Adipocyte (in vitro differentiated cells): ENCODE measurements at regions not wholly inside any gene's neighbourhood (a gene's known extent, or its start where the extent isn't known, plus 50 kb on each side); places are given as distances from the start of the nearest gene placed in this dataset.

ENCODE experiments used
- DNase-seq: peaks from one replicate; pipeline ENCODE4 v3.0.0-alpha.2; 2015; ENCODE audit warnings: low read depth
- H3K27me3 ChIP-seq: replicated peaks from 2 replicates; pipeline ENCODE4 v1.7.0; 2013; ENCODE audit warnings: mild to moderate bottlenecking, low read length, moderate library complexity; ENCODE audit not compliant: control insufficient read depth, insufficient read depth
- H3K36me3 ChIP-seq: 2 replicates; pipeline ENCODE4 v1.7.0; 2013; ENCODE audit warnings: low read length, mild to moderate bottlenecking, moderate library complexity; ENCODE audit not compliant: control insufficient read depth, insufficient read depth, severe bottlenecking
- H3K4me1 ChIP-seq: 2 replicates; pipeline ENCODE4 v1.7.0; 2013; ENCODE audit warnings: mild to moderate bottlenecking, low read length, moderate library complexity; ENCODE audit not compliant: control insufficient read depth, insufficient read depth
- H3K4me3 ChIP-seq: 2 replicates; pipeline ENCODE4 v1.7.0; 2013; ENCODE audit warnings: mild to moderate bottlenecking, low read length, moderate library complexity
- H3K9ac ChIP-seq: 2 replicates; pipeline ENCODE4 v1.7.0; 2013; ENCODE audit warnings: mild to moderate bottlenecking, low read length, moderate library complexity
- H3K9me3 ChIP-seq: 2 replicates; pipeline ENCODE4 v1.7.0; 2013; ENCODE audit warnings: mild to moderate bottlenecking, low read length, moderate library complexity; ENCODE audit not compliant: control insufficient read depth

DNA sequence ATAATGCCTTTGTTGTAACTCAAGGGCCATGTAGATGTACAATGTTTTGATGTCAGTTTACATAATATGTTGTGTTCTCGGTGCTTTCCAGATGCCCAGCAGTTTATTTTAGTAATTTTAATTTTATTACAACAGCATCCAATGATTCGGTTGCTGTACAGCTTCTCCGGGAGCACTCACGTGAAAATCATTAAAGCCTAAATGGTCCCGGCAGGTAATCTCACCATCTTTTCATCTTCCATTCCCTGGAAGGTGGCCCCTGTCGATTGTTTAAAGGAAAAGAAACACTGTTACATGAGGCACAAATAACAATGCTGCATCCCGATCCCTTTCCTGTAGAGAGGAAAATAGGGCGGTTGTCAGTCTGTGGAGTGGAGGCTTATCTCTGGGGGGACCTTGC is 498.1 kb downstream of the SLC4A3 start:
- Histone ChIP-seq H3K9me3 (peaks cover 7% of the 10 kb centered on the region), H3K4me1 (no peaks in the 10 kb centered on the region), H3K9ac (no peak overlapping the region), H3K4me3 (no peak overlapping the region), H3K27me3 (no peaks in the 10 kb centered on the region), H3K36me3 (no peaks in the 10 kb centered on the region)
- no peak for DNase-seq

DNA sequence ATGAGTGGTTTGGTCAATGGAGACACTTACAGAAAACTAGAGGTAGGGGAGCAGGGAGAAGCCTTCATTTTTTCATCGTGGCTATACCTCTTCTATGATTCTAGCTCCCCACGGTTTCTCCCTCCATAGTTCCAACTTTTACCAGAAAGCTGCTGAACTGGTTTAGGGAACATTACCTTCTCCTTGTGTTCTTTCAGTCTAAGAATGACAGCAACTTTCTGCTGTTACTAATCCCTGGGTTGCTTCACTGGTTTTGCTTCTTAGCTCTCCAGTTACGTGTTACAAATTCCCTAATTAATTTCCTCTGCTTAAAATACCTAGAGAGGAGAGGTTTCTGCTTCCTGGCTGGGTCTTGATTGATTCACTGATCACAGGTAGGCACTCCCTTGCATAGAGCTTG is 499.9 kb downstream of the SLC4A3 start:
- Histone ChIP-seq H3K4me1 (no peaks in the 10 kb centered on the region), H3K9ac (no peak overlapping the region), H3K4me3 (no peak overlapping the region), H3K36me3 (no peaks in the 10 kb centered on the region), H3K9me3 (peaks cover 19% of the 10 kb centered on the region), H3K27me3 (no peaks in the 10 kb centered on the region)
- no peak for DNase-seq

DNA sequence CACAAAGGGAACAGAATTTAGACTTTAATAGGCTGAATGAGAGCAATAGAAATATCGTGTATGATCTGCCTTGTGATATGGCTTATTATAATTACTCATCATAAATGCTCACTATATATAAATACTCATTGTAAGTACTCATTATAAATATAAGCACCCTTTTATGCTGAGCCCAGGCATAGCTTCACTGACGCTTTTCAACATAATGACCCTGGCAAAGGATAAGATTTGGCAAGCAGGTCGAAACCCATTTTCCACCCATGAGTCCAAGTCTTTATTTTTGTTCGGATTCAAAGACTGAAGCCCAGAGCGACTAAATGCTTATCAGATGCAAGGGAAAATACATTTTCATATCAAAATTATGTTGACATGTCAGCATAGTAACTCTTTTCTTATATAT is 500.4 kb downstream of the SLC4A3 start:
- DNase-seq, result no peak
- Histone ChIP-seq H3K4me3 (no peak overlapping the region), H3K9ac (no peak overlapping the region), H3K27me3 (no peaks in the 10 kb centered on the region), H3K4me1 (no peaks in the 10 kb centered on the region), H3K36me3 (no peaks in the 10 kb centered on the region), H3K9me3 (peaks cover 17% of the 10 kb centered on the region)

DNA sequence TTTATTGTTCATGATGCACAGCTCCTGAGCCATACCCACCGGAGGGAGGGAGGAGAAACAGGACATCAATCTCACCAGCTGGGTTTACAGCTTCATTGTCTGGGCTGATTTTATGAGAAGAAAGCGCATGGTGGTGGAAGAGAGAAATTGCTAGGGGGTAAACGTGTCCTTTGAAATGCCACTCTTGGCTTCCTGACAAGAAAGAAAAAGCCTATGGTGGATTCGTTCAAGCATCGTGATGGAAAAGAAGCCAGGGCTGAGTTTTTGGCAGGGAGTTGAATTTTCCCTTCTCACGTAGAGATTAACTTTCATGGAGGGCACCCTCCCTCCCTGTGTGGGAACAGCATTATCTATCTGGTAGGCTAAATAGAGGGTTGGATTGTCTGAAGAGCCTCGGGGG is 502.0 kb downstream of the SLC4A3 start:
- Histone ChIP-seq H3K9me3 (peaks cover 17% of the 10 kb centered on the region), H3K36me3 (no peaks in the 10 kb centered on the region), H3K9ac (no peak overlapping the region), H3K27me3 (no peaks in the 10 kb centered on the region), H3K4me3 (no peak overlapping the region), H3K4me1 (no peaks in the 10 kb centered on the region)
- no peak for DNase-seq

DNA sequence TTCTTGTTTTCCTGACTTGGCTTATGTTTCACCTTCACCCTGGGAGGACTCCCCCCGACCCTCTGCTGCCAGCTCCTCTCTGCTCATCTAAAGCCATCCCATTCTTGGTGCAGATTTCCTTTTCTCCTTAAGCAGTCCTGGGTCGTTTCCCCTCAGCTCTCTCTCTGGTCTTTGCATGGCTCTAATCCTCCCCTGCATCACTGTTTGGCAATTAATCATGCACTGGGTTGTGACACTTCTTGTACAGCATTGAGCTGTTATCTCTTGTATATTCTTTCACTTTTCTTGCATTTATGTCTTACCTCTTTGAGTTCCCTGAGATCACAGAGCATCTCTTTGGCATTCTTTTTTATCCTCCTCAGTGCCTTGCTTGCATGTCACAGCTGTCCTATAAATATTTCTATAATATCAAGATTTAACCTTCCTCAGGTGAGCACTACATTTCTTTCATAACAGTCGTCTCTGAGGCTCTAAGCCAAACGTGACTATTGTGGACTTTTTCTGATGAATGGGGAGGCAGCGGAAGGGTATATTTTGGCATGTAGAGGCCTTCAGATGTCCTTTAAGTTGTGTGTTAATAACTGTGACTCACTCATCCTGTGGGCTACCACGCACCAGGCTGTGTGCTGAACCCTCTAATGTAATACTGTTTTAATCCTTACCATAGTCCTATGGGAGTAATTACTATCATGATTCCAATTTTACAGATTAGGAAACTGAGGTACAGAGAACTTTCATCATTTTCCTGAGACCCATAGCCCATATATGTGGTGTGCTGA is 507.5 kb downstream of the SLC4A3 start:
- no peaks in the 10 kb centered on the region for H3K27me3 ChIP-seq
- no peaks in the 10 kb centered on the region for H3K36me3 ChIP-seq
- H3K9me3 ChIP-seq, result peaks cover 17% of the 10 kb centered on the region

DNA sequence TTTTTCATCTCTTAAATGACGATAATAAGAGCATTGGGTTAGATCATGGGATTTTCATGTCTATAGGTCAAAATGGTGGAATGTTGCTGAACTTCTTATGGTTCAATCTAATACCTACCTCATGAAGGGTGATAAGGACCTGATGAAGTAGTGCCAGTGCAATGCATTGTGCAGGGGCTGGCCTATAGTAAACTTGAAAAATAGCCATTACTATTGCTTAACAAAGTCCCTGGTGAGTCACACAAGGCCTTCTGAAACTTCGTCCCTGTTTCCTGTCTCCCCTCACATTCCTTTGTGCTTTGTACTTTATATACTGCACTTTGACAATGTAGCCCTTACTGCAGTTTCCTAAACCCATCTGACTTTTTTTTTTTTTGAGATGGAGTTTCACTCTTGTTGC is 515.9 kb downstream of the SLC4A3 start:
- Histone ChIP-seq H3K27me3 (no peaks in the 10 kb centered on the region), H3K9me3 (no peaks in the 10 kb centered on the region), H3K36me3 (no peaks in the 10 kb centered on the region), H3K9ac (no peak overlapping the region), H3K4me3 (no peak overlapping the region), H3K4me1 (peaks cover 21% of the 10 kb centered on the region)
- DNase-seq, result peak; percentile 74

More for the DNA sequence above, 507.5 kb downstream of the SLC4A3 start:
- Histone ChIP-seq H3K9ac (no peak overlapping the region), H3K4me3 (no peak overlapping the region), H3K4me1 (no peaks in the 10 kb centered on the region)
- DNase-seq, result no peak

DNA sequence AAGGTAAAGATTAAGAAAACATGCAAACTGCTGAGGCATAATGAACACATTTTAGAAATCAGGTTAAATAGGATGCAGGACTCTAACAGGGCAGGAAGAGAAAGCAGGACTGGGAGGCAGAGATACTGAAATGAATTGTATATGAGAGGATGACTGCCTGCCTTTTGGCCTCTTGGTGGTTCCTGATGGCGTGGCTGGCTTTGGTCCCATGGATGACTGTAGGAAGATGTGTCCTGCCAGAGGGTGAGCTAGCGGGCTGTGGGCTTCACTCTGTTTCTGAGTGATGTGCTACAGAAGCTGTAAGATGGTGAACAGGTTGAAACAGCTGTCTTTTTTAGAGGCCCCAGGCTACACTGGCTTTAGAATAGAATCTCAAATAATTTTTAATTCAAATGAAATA is 517.0 kb downstream of the SLC4A3 start:
- Histone ChIP-seq H3K4me1 (peaks cover 29% of the 10 kb centered on the region), H3K9ac (no peak overlapping the region), H3K27me3 (no peaks in the 10 kb centered on the region), H3K36me3 (no peaks in the 10 kb centered on the region), H3K9me3 (no peaks in the 10 kb centered on the region), H3K4me3 (no peak overlapping the region)
- DNase-seq, result no peak

DNA sequence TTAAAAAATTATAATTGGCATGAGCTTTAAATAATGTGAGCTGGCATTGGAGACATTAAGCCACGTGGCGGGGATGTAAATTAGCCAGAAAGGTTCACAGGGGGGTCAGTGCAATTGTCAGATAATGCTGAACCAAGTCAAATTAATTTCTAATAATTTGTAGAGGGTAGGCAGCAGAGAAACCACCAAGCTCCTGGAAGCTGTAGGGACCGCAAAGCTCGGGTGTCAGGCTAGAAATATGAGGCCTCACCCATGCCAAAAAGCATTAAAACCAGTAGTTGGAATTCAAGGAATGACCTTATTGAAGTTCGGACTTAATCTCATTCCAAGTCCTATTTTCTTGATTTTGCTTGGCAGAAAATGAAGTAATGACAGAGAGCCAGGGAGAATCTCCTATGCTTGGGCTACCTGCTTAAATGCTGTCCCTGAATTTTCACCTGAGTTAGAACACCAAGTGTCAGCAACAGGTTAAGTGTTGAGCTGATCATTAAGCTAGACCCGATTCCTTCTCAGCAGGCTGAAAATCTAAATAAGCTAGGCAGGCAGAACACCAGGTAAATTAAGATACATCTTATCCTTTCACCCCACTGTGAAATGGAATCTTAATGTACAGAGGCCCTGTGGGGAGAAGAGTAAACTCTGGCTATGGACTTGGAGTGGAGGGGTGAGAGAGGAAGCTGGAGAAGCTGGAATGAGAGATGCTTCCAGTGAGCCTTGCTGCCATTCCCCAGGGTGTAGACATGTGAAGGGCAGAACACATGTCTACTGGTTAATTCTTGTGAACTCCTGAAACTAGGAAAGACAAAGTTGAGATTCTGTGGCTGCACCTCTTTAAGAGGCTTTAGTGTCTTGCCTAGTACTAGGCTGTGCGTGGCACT is 520.0 kb downstream of the SLC4A3 start:
- Histone ChIP-seq H3K27me3 (no peaks in the 10 kb centered on the region), H3K4me1 (peaks cover 29% of the 10 kb centered on the region), H3K9me3 (no peaks in the 10 kb centered on the region), H3K4me3 (no peak overlapping the region), H3K9ac (no peak overlapping the region), H3K36me3 (no peaks in the 10 kb centered on the region)
- DNase-seq, result peak; percentile 35

DNA sequence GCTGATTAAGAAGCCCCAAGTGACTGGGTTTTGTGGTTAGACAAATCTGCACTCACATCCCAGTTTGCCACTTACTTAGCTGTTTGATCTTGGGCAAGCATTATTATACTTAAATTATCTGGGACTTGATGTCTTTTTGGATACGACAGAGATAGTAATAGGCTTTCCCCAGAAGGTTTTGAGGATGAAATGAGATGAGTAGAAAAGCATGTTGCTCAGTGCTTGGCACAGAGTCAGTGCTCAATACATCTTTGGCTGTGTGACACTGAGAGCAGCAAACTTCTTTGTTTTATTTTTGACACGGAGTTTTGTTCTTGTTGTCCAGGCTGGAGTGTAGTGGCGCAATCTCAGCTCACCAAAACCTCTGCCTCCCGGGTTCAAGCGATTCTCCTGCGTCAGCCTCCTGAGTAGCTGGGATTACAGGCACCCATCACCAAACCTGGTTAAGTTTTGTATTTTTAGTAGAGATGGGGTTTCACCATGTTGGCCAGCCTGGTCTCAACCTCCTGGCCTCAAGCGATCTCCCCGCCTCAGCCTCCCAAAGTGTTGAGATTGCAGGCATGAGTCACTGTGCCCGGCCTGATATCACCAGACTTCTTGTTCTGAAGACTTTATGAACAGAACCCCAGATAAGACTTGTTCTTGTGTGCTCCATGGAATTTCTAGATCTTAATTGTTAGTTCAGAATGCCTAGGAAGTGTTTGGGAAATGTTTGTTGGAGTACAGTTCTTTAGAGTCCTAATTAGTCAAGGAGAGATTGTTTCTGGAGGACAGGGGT is 521.2 kb downstream of the SLC4A3 start:
- no peak for DNase-seq
- Histone ChIP-seq H3K9ac (no peak overlapping the region), H3K4me1 (peaks cover 25% of the 10 kb centered on the region), H3K9me3 (no peaks in the 10 kb centered on the region), H3K27me3 (no peaks in the 10 kb centered on the region), H3K36me3 (no peaks in the 10 kb centered on the region), H3K4me3 (no peak overlapping the region)

DNA sequence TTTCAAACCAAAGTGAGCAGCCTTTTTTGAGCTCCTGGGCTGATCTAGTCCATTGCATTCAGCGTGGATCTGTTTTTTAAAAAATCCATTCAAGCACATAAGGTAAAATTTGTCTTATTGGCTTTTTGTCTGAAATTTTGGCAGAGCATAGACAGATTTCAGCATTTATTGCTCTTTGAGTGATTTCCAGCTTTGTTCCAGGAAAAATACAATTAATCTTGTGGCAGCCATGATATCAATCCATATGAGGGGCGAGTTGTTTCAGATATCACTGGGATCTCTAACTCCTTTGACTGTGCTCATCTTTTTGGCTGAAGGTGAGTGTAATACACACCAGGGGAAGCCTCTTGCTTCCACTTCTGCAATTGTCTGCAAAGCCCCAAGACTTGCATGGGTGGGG is 523.9 kb downstream of the SLC4A3 start:
- Histone ChIP-seq H3K9ac (no peak overlapping the region), H3K27me3 (no peaks in the 10 kb centered on the region), H3K4me3 (no peak overlapping the region), H3K4me1 (peaks cover 18% of the 10 kb centered on the region), H3K36me3 (no peaks in the 10 kb centered on the region), H3K9me3 (no peaks in the 10 kb centered on the region)
- DNase-seq, result no peak
